PC-3 (cell line): ENCODE measurements at regions not wholly inside any gene's neighbourhood (a gene's known extent, or its start where the extent isn't known, plus 50 kb on each side); places are given as distances from the start of the nearest gene placed in this dataset.

ENCODE experiments used
- CTCF ChIP-seq: fragments of 300-600 bp; sonication (generic); conservative IDR thresholded peaks from 2 replicates; pipeline ENCODE4 v1.5.1; 2017; ENCODE audit warnings: antibody characterized with exemption, low read depth, mild to moderate bottlenecking, low read length
- EZH2 ChIP-seq: fragments of 300-600 bp; sonication (generic); IDR thresholded peaks from one replicate; pipeline ENCODE4 v1.6.1; 2017; ENCODE audit warnings: antibody characterized with exemption, mild to moderate bottlenecking, low read length; ENCODE audit not compliant: unreplicated experiment
- EZH2phosphoT487 ChIP-seq: fragments of 300-600 bp; sonication (generic); IDR thresholded peaks from 2 replicates; pipeline ENCODE4 v1.6.1; 2018; ENCODE audit warnings: mild to moderate bottlenecking, antibody characterized with exemption, low read length, borderline replicate concordance

- TF ChIP-seq CTCF (no peak), EZH2phosphoT487 (no peak), EZH2 (no peak)
Observed at GRCh38 chr4:86542319-86543027, 51.6 kb upstream of the PTPN13 start.
